ACC112 (cell line): ENCODE measurements at regions not wholly inside any gene's neighbourhood (a gene's known extent, or its start where the extent isn't known, plus 50 kb on each side); places are given as distances from the start of the nearest gene placed in this dataset.
A peak's percentile ranks its signal among the peaks of the same experiment; 100 is the strongest.

ENCODE experiments used
- H2AFZ ChIP-seq: fragments of 200-600 bp; sonication (generic); one replicate; pipeline ENCODE4 v1.6.0; 2017; ENCODE audit warnings: antibody characterized with exemption, low read length; ENCODE audit not compliant: unreplicated experiment
- H3K27ac ChIP-seq: fragments of 200-600 bp; sonication (generic); 2 replicates; pipeline ENCODE4 v1.5.1; 2014; ENCODE audit warnings: low read depth, mild to moderate bottlenecking, antibody characterized with exemption, low read length, moderate library complexity
- H3K27me3 ChIP-seq: fragments of 200-600 bp; sonication (generic); 2 replicates; pipeline ENCODE4 v1.6.1; 2014; ENCODE audit warnings: mild to moderate bottlenecking, antibody characterized with exemption, low read length, moderate library complexity, mixed read lengths; ENCODE audit not compliant: insufficient read depth
- H3K36me3 ChIP-seq: fragments of 200-600 bp; sonication (generic); 2 replicates; pipeline ENCODE4 v1.6.1; 2016; ENCODE audit warnings: mild to moderate bottlenecking, antibody characterized with exemption, low read length, moderate library complexity, mixed read lengths; ENCODE audit not compliant: insufficient read depth
- H3K4me1 ChIP-seq: fragments of 200-600 bp; sonication (generic); one replicate; pipeline ENCODE4 v1.6.1; 2016; ENCODE audit warnings: low read length, mixed read lengths; ENCODE audit not compliant: insufficient read depth, unreplicated experiment, control insufficient read depth
- H3K4me3 ChIP-seq: fragments of 200-600 bp; sonication (generic); 2 replicates; pipeline ENCODE4 v1.5.1; 2014; ENCODE audit warnings: mild to moderate bottlenecking, low read depth, low read length
- H3K79me2 ChIP-seq: fragments of 200-600 bp; sonication (generic); one replicate; pipeline ENCODE4 v1.6.0; 2016; ENCODE audit warnings: low read length; ENCODE audit not compliant: control insufficient read depth, unreplicated experiment, insufficient read depth

DNA sequence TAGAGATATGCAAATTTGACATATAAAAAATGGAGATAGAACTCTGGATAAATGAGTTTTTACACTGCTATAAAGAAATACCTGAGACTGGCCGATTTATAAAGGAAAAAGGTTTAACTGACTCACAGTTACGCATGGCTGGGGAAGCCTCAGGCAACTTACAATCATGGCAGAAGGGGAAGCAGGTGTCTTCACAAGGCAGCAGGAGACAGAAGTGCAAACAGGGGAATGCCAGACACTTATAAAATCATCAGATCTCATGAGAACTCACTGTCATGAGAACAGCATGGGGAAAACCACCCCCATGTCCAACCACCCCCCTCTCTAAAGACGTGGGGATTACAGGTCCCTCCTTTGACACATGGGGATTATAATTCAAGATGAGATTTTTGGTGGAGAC is 1540.2 kb upstream of the SLC39A10 start:
- H3K36me3 ChIP-seq: no peaks in the 10 kb centered on the region
- no peaks in the 10 kb centered on the region for H3K4me1 ChIP-seq
- no peak overlapping the region for H3K27ac ChIP-seq
- no peak overlapping the region for H2AFZ ChIP-seq
- no peaks in the 10 kb centered on the region for H3K27me3 ChIP-seq
- no peak overlapping the region for H3K4me3 ChIP-seq
- no peaks in the 10 kb centered on the region for H3K79me2 ChIP-seq

DNA sequence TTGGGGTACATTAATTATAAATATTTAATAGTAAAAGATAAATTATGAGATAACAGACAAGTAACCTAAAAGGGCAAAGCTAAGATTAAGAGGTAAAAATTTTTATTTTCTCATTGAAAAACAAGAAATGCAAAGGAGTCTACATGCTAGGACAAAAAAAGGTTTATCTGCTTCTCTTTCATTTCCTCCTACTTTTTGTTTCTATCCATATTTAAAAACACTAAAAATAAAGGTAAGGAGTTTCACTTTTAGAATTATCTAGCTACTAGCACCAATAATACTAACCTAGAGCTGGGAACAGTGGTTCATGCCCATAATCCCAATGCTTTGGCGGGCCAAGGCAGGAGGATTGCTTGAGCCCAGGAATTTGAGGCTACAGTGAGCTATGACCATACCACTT is 1551.7 kb upstream of the SLC39A10 start:
- Histone ChIP-seq H3K27ac (no peak overlapping the region), H3K79me2 (no peaks in the 10 kb centered on the region), H3K4me3 (no peak overlapping the region), H3K36me3 (no peaks in the 10 kb centered on the region), H2AFZ (no peak overlapping the region), H3K4me1 (peaks cover 7% of the 10 kb centered on the region), H3K27me3 (no peaks in the 10 kb centered on the region)

DNA sequence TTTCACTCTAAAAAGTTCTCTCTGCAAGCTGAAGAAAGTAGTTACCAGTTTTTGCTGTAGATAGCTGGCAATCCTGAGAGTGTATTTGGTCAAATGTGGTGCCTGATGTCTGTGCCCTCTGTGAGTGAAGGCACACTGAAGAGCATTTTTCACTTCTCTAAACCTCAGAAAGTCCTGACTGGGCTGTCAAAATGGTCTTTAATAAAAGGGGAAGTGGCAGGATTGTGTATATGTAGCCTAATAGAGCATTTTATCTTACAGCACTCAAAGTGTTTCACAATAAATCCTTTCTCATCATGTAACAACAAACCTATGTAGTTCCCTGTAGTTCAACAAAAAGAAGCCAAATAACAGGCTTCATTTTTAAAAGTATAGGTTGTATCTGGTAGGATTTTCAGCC is 1552.3 kb upstream of the SLC39A10 start:
- Histone ChIP-seq H3K79me2 (no peaks in the 10 kb centered on the region), H3K27ac (no peak overlapping the region), H3K36me3 (no peaks in the 10 kb centered on the region), H3K4me1 (peaks cover 7% of the 10 kb centered on the region), H2AFZ (no peak overlapping the region), H3K4me3 (no peak overlapping the region), H3K27me3 (no peaks in the 10 kb centered on the region)

DNA sequence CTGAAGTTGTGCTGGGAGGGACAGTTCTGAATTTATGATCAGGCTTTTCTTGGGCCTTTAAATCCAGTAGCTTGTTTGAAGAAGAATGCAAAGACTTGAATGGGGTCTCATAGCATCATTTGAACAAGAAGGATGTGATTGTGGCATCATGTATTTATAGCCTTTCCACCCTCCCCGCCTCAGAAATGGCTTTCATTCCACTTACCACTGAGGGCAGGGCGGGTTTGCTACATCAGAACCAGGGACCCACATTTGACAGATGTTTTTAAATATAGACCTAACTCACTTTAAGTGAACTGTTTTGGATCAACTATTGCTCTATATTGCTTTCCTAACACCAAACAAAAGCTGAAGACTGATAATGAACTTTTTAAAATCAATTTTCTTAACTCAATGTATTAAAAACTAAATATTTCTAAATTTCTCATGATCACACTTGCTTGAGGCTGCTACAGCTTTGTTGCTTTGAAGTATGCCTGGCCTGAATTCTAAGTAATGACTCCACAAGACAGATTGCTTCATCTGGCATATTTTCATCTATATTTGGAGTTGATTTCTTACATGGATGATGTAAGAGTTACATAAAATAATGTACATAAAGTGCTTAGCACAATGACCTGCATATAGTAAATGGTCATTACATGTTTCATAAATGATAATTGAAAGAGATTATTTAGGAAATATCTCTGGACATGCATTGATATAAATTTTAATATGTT is 1552.9 kb upstream of the SLC39A10 start:
- Histone ChIP-seq H3K4me3 (no peak overlapping the region), H3K36me3 (no peaks in the 10 kb centered on the region), H2AFZ (no peak overlapping the region), H3K4me1 (peaks cover 7% of the 10 kb centered on the region), H3K27me3 (no peaks in the 10 kb centered on the region), H3K27ac (no peak overlapping the region), H3K79me2 (no peaks in the 10 kb centered on the region)

DNA sequence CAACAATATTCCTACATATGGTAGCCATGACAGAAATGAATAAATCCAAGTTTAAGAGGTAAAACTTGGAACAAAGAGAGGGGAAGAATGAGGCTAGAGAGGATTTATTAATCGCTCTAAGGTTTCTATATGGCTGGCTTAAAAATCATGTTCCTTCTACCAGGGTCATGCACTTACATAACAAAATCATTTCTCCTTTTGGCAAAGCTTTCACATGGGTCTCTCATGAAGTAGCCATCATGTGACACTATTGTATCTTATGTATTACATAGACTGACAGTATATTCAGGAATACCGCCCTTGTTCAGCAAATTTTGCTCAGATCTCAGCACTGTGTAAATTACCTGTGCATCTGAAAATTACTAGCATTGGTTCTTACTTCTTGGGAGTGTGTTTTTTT is 1554.5 kb upstream of the SLC39A10 start:
- Histone ChIP-seq H3K4me1 (peaks cover 7% of the 10 kb centered on the region), H2AFZ (no peak overlapping the region), H3K4me3 (no peak overlapping the region), H3K36me3 (no peaks in the 10 kb centered on the region), H3K79me2 (no peaks in the 10 kb centered on the region), H3K27ac (no peak overlapping the region), H3K27me3 (no peaks in the 10 kb centered on the region)

DNA sequence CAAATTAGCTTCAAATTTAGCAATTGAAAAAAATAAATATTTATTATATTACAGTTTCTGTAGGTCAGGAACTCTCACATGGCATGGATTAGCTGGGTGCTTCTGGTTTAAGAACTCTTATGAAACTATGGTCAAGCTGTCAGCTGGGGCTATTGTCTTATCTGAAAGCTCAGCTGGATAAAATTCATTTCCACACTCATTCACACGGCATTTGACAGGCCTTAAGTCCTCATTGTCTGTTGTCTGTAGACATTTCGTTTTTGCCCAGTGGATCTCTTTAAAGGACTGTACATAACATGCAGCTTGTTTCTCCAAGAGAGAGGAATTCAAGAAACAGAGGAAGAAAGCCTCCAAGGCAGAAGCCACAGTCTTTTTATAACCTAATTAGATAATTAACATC is 1556.8 kb upstream of the SLC39A10 start:
- H3K36me3 ChIP-seq: no peaks in the 10 kb centered on the region
- no peaks in the 10 kb centered on the region for H3K79me2 ChIP-seq
- H3K27ac ChIP-seq: no peak overlapping the region
- no peak overlapping the region for H3K4me3 ChIP-seq
- no peaks in the 10 kb centered on the region for H3K27me3 ChIP-seq
- peak overlapping the region; percentile 45 for H2AFZ ChIP-seq
- H3K4me1 ChIP-seq: peaks cover 7% of the 10 kb centered on the region

DNA sequence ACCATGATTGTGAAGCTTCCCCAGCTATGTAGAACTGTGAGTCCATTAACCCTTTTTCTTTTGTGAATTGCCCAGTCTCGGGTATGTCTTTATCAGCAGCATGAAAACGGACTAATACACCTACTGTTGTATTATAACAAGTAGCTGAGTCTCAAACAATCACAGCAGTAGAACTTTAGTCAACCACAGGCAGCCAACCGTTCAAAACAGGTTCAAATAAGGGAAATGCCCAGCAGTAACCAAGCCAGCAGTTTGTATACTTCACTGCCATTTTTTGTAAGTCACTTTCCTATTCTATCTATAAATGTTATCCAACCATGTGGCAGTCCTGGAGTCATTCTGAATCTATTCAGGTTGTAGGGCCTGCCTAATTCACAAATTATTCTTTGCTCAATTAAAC is 1560.6 kb upstream of the SLC39A10 start:
- Histone ChIP-seq H3K79me2 (no peaks in the 10 kb centered on the region), H3K36me3 (no peaks in the 10 kb centered on the region), H3K4me1 (no peaks in the 10 kb centered on the region), H3K27me3 (no peaks in the 10 kb centered on the region), H3K4me3 (no peak overlapping the region), H3K27ac (no peak overlapping the region), H2AFZ (no peak overlapping the region)

DNA sequence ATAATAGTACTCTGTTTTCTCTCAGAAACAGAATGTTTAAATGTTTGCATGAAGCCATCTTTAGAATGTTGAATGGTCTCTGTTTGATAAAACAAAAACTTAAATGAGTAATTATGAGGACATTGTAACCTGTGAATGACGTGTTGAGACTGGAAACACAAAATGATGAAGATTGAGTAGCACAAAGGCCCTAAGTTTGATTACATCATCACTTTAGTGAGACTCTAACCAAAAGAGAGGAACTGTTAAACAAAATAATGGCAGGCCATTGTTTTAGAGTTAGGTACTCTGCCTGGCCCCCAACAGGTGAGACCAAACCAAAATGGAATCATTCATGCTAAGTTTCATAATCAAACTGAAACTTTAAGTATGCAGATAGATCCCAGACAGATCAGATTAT is 1561.7 kb upstream of the SLC39A10 start:
- H2AFZ ChIP-seq: no peak overlapping the region
- H3K79me2 ChIP-seq: no peaks in the 10 kb centered on the region
- no peak overlapping the region for H3K4me3 ChIP-seq
- H3K36me3 ChIP-seq: no peaks in the 10 kb centered on the region
- H3K4me1 ChIP-seq: no peaks in the 10 kb centered on the region
- no peak overlapping the region for H3K27ac ChIP-seq
- H3K27me3 ChIP-seq: no peaks in the 10 kb centered on the region

DNA sequence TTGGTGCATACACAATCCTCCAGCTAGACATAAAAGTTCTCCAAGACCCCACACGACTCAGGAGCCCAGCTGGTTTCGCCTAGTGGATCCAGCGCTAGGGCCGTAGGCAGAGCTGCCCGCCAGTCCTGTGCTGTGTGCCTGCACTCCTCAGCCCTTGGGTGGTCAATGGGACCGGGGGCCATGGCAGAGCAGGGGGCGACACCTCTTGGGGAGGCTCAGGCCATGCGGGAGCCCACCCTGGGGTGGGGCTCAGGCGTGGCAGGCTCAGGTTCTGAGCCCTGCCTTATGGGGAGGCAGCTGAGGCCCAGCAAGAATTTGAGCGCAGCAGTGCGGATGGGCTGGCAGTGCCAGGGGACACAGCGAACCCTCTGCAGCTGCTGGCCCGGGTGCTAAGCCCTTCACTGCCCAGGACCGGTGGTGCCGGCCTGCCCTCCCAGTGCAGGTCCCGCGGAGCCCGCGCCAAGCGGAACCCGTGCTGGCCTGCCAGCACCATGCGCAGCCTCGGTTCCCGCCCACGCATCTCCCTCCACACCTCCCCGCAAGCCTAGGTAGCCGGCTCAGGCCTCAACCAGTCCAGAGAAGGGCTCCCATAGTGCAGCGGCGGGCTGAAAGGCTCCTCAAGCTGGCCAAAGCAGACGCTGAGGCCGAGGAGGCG is 1566.6 kb upstream of the SLC39A10 start:
- no peaks in the 10 kb centered on the region for H3K36me3 ChIP-seq
- peaks cover 8% of the 10 kb centered on the region for H3K4me1 ChIP-seq
- no peak overlapping the region for H2AFZ ChIP-seq
- H3K4me3 ChIP-seq: no peak overlapping the region
- H3K79me2 ChIP-seq: no peaks in the 10 kb centered on the region
- H3K27me3 ChIP-seq: no peaks in the 10 kb centered on the region
- H3K27ac ChIP-seq: no peak overlapping the region

DNA sequence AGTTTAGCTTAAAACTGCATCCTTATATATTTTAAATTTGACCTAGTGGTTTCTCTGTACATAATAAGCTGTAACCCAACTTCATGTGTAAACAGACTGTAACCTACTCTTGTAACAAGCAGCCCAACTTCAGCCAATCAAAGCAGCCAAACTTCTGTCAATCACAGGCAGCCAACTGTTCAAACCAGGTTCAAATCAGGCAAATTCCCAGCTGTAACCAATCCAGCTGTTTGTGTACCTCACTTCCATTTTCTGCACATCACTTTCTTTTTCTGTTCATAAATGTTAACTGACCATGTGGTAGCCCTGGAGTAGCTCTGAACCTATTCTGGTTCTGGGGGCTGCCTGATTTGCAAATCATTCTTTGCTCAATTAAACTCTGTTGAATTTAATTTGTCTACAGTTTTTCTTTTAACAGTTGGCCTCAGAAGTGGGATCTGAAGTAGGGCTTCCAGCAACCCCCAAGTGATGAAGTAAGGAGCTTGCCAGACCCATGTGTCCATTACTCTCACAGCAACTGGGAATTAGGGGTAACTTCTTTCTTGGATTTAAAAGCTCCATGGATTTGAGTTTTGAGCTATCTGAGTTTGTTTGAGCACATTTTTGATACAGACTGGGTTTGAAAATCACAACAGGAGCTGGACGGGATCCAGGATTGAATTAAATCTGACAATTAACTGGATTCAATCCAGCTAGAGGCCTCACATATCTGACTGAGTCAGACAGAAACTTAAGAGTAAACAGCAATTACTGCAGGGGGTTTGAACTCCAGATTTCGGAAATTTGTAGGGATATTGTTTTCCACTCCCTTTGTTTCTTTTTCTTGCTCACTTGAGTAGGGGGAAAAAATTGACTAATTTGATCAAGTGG is 1569.7 kb upstream of the SLC39A10 start:
- Histone ChIP-seq H3K4me1 (peaks cover 8% of the 10 kb centered on the region), H3K27ac (no peak overlapping the region), H3K4me3 (no peak overlapping the region), H3K27me3 (no peaks in the 10 kb centered on the region), H2AFZ (peak overlapping the region; percentile 31), H3K79me2 (no peaks in the 10 kb centered on the region), H3K36me3 (no peaks in the 10 kb centered on the region)
